Pancreas (tissue), 10 donors: ENCODE measurements at regions not wholly inside any gene's neighbourhood (a gene's known extent, or its start where the extent isn't known, plus 50 kb on each side); places are given as distances from the start of the nearest gene placed in this dataset.

Source experiments
- ATAC-seq, 4 donors: fragments of 200-7000 bp; cut with Tn5 transposase; one replicate each; pipeline versions ENCODE4 v1.8.0 to v1.9.1; 2020; ENCODE audit warnings: mild to moderate bottlenecking in 4 of 4, moderate library complexity in 4 of 4
- DNase-seq, 6 donors: peaks; one replicate each; pipeline ENCODE4 v3.0.0-alpha.2; 2020
- FAIRE-seq: peaks from 2 replicates; lab custom pipeline; 2012; peaks lifted over from hg19 to GRCh38; lab: Jason Lieb, UNC
- H3K27ac ChIP-seq, 4 donors: fragments of 200-600 bp; sonication (generic); 1 replicate in 3 of 4; 2 replicates in 1 of 4; pipeline versions ENCODE4 v1.5.0 to v1.8.0; 2020
- H3K27me3 ChIP-seq, 4 donors: fragments of 200-600 bp; one replicate each; pipeline ENCODE4 v1.8.0; 2021
- H3K36me3 ChIP-seq, 3 donors: fragments of 200-600 bp; sonication (generic) in 1 of 3; one replicate each; pipeline versions ENCODE4 v1.5.0 to v1.8.0; 2020 to 2021
- H3K4me1 ChIP-seq, 3 donors: fragments of 200-600 bp; one replicate each; pipeline ENCODE4 v1.8.0; 2021
- H3K4me3 ChIP-seq, 4 donors: fragments of 200-600 bp; sonication (generic) in 2 of 4; one replicate each; pipeline versions ENCODE4 v1.5.0 to v1.8.0; 2020 to 2021
- H3K9me3 ChIP-seq, 4 donors: fragments of 200-600 bp; one replicate each; pipeline ENCODE4 v1.8.0; 2021
- CTCF ChIP-seq, 4 donors: fragments of 200-600 bp; sonication (generic) in 3 of 4; IDR thresholded peaks; one replicate each; pipeline versions ENCODE4 v1.5.0 to v1.8.0; 2021; ENCODE audit warnings: antibody characterized with exemption in 4 of 4
- WGBS, 2 donors: extraction: QIAGEN DNeasy Blood & Tissue Kit; methylation state at CpG; one replicate each; pipeline ENCODE4 v1.1.7; 2013; 5-methylcytosine and 5-hydroxymethylcytosine counted together
- intact Hi-C, 3 donors: fragments of 100-400 bp; cut with DNase I; formaldehyde crosslinking; loops; one replicate each; pipeline versions ENCODE4 v1.11.1 to v1.14.2; 2022
- donor health status: healthy with polysubstance abuse.
- donor health status: DM: no; HTN: no; CAD: no; lungs with moderate emphysema.
- donor health status: DM: no; HTN: no; CAD: no.
- donor health status: control.
- donor health status: control.
- donor health status: Bipolar disorder and iron deficiency.
- donor health status: DM: yes; HTN: yes; CAD: no.
- donor health status: DM: no; HTN: no; CAD: no.
- donor health status: DM: no; HTN: no; CAD: no.
- donor health status: DM: yes; HTN: yes; CAD: no.

DNA sequence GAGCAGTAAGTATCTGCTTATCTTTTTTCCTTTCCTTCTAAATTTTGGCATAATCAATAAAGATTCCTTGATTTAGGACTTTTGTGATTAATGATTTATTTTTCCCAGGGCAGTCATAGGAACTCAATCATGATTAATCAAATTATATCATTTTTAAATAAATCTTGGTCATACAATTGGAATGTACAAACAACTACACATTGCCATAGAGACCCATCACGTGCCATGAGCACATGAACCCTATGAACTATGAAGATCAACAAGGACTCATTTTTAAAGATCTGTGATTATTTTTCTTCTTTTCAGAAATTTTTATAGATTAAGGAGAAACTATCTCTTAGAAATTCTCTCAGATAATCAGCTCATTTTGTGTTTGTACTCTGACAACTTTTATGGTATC, 622.4 kb downstream of the BCKDHB start:
- no peak for TF ChIP-seq CTCF (IDR thresholded peaks at IDR 0.05)
- ATAC-seq (peak in 3 of 4 donors; percentile 29 to 67 (median 48)), FAIRE-seq (no peak), DNase-seq (no peak)
- H3K27ac ChIP-seq: no peak overlapping the region
- peaks cover 0 to 7% (median 0%) of the 10 kb centered on the region in 3 donors for H3K4me1 ChIP-seq
- H3K27me3 ChIP-seq: no peaks in the 10 kb centered on the region
- no peaks in the 10 kb centered on the region for H3K9me3 ChIP-seq
- 26 to 30% methylated on average over 1 of the region's 1 CpG for WGBS, 2 donors
- H3K4me3 ChIP-seq: no peak overlapping the region
- intact Hi-C loops: no loop called here
- H3K36me3 ChIP-seq: no peaks in the 10 kb centered on the region

DNA sequence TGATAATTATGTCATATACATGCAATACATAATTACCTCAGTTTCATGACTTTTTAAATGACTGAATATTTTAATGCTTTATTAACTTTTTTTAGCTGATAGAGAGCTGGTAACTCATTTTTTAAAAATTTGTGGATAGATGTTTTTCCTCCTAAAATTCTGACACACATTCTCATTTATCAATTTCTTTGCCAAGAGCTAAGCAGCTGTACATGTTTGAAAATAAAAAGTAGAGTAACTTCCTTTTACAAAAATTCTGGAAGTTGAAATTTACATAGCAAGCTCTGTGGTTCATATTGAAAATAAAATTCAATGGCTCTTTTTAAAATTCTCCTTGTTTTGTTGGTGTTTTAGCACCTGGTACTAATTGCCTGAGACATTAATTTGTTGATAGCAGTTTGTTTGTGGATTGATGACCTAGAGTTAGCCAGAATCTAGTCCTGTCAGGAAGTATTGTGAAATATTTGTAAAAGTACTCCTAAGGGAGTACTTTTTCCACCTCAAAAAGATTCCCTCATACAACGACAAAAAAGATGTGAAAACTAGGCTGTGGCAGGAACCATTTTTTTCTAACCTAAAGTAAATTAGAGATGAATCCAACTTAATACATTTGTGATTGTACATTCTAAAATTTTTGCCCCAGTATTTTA, 621.8 kb downstream of the BCKDHB start:
- FAIRE-seq: no peak
- H3K27ac ChIP-seq: no peak overlapping the region
- peaks cover 0 to 7% (median 0%) of the 10 kb centered on the region in 3 donors for H3K4me1 ChIP-seq
- no peaks in the 10 kb centered on the region for H3K9me3 ChIP-seq
- no peak for ATAC-seq
- no peak for DNase-seq
- no peaks in the 10 kb centered on the region for H3K36me3 ChIP-seq
- WGBS, 2 donors: 0 to 32% methylated on average over 1 of the region's 1 CpG
- no peak overlapping the region for H3K4me3 ChIP-seq
- no peaks in the 10 kb centered on the region for H3K27me3 ChIP-seq
- TF ChIP-seq CTCF (IDR thresholded peaks at IDR 0.05): no peak
- intact Hi-C loops: no loop called here

GRCh38 chr6:80725156-80725930, 618.9 kb downstream of the BCKDHB start:
- H3K27ac ChIP-seq: no peak overlapping the region
- ATAC-seq (peak in 1 of 4 donors; percentile 25), FAIRE-seq (no peak), DNase-seq (no peak)
- WGBS, 2 donors: 34 to 38% methylated on average over 5 of the region's 5 CpGs
- H3K4me1 ChIP-seq: peaks cover 0 to 7% (median 0%) of the 10 kb centered on the region in 3 donors
- intact Hi-C loops: no loop called here
- no peaks in the 10 kb centered on the region for H3K9me3 ChIP-seq
- H3K4me3 ChIP-seq: no peak overlapping the region
- no peaks in the 10 kb centered on the region for H3K27me3 ChIP-seq
- TF ChIP-seq CTCF (IDR thresholded peaks at IDR 0.05): no peak
- no peaks in the 10 kb centered on the region for H3K36me3 ChIP-seq

DNA sequence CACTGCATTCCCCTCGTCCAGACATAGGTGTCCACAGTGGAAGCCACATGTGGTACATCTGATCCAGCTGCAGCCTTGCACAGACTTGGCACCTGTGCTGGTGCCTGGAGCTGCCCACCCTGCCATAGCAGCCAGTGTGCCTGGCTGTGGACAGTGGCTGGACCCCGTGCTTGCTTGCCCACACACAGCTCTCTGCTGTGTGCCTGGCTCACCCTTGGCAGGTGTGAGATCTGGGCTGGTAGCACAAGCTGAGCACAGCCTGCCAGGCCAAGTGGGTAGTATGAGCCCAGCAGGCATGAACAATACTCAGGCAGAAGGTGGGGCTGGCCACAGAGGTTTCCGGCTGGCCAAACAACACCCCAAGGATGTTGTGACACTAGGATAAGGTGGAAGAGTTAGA, 614.4 kb downstream of the BCKDHB start:
- H3K36me3 ChIP-seq: no peaks in the 10 kb centered on the region
- TF ChIP-seq CTCF (IDR thresholded peaks at IDR 0.05): no peak
- H3K9me3 ChIP-seq: no peaks in the 10 kb centered on the region
- H3K4me3 ChIP-seq: no peak overlapping the region
- H3K27ac ChIP-seq: no peak overlapping the region
- DNase-seq (peak in 1 of 6 donors; percentile 32), FAIRE-seq (no peak), ATAC-seq (no peak)
- no peaks in the 10 kb centered on the region for H3K27me3 ChIP-seq
- 60 to 61% methylated on average over 3 of the region's 3 CpGs for WGBS, 2 donors
- H3K4me1 ChIP-seq: no peaks in the 10 kb centered on the region
- intact Hi-C loops: no loop called here

DNA sequence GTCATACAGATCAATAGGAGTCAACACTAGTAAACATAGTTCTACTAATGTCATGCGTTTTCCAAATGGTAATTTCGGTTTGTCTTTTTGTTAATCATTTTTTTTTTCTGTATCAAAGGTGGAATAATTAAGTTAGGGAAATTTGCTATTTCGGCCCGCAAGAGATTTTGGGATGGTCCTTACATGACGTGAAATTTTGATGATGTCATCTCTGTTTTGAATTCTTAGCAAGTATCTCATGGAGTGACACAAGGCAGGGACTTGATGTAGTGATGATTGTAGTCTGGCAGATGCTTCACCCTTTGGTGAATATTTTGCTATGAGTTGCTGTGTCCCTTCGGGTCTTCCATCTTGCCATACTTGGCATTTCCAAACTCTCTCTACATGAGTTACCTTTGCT, 608.0 kb downstream of the BCKDHB start:
- TF ChIP-seq CTCF (IDR thresholded peaks at IDR 0.05): no peak
- ATAC-seq: no peak
- Histone ChIP-seq H3K27ac (no peak overlapping the region), H3K9me3 (no peaks in the 10 kb centered on the region), H3K4me1 (no peaks in the 10 kb centered on the region), H3K4me3 (no peak overlapping the region), H3K36me3 (no peaks in the 10 kb centered on the region), H3K27me3 (peaks cover 0 to 6% (median 0%) of the 10 kb centered on the region in 4 donors)
- no peak for FAIRE-seq
- 46 to 69% methylated on average over 6 of the region's 6 CpGs for WGBS, 2 donors
- DNase-seq: no peak
- intact Hi-C loops: no loop called here
